GM23338 (cell line): ENCODE measurements at regions not wholly inside any gene's neighbourhood (a gene's known extent, or its start where the extent isn't known, plus 50 kb on each side); places are given as distances from the start of the nearest gene placed in this dataset.

Source experiments
- ATAC-seq: fragments of 200-7000 bp; cut with Tn5 transposase; 3 replicates; pipeline ENCODE4 v1.9.1; 2020
- DNase-seq: peaks from one replicate; pipeline ENCODE4 v3.0.0-alpha.2; 2015; ENCODE audit warnings: low spot score
- H2AFZ ChIP-seq: fragments of 200-600 bp; sonication (generic); 2 replicates; pipeline ENCODE4 v1.8.0; 2016; ENCODE audit warnings: antibody characterized with exemption, mild to moderate bottlenecking, moderate library complexity
- H3F3A ChIP-seq: fragments of 200-600 bp; sonication (generic); replicated peaks from 2 replicates; pipeline ENCODE4 v1.8.0; 2017; ENCODE audit warnings: antibody characterized with exemption, mixed run types, low read depth
- H3K27ac ChIP-seq: fragments of 200-600 bp; sonication (generic); 2 replicates; pipeline ENCODE4 v1.6.1; 2016; ENCODE audit warnings: low read depth
- H3K27me3 ChIP-seq: fragments of 200-600 bp; sonication (generic); 2 replicates; pipeline ENCODE4 v1.8.0; 2016; ENCODE audit warnings: mild to moderate bottlenecking, mixed run types, moderate library complexity; ENCODE audit not compliant: insufficient read depth
- H3K36me3 ChIP-seq: fragments of 200-600 bp; sonication (generic); 2 replicates; pipeline ENCODE4 v1.8.0; 2016; ENCODE audit warnings: mild to moderate bottlenecking; ENCODE audit not compliant: insufficient read depth
- H3K4me1 ChIP-seq: fragments of 200-600 bp; sonication (generic); 2 replicates; pipeline ENCODE4 v1.8.0; 2016; ENCODE audit warnings: mild to moderate bottlenecking, moderate library complexity; ENCODE audit not compliant: insufficient read depth
- H3K4me2 ChIP-seq: fragments of 200-600 bp; sonication (generic); 2 replicates; pipeline ENCODE4 v1.7.1; 2017; ENCODE audit warnings: mixed run types
- H3K4me3 ChIP-seq: fragments of 200-600 bp; sonication (generic); 2 replicates; pipeline ENCODE4 v1.6.1; 2016; ENCODE audit warnings: mixed run types
- H3K79me2 ChIP-seq: fragments of 200-600 bp; sonication (generic); replicated peaks from 2 replicates; pipeline ENCODE4 v1.8.0; 2017; ENCODE audit warnings: mild to moderate bottlenecking; ENCODE audit not compliant: insufficient read depth
- H3K9me2 ChIP-seq: fragments of 200-600 bp; sonication (generic); 2 replicates; pipeline ENCODE4 v1.8.0; 2017; ENCODE audit not compliant: insufficient read depth
- H4K20me1 ChIP-seq: fragments of 200-600 bp; sonication (generic); replicated peaks from 2 replicates; pipeline ENCODE4 v1.8.0; 2017; ENCODE audit warnings: mild to moderate bottlenecking; ENCODE audit not compliant: insufficient read depth
- H3K27ac Mint-ChIP-seq: 2 replicates; pipeline ENCODE4 v1.8.0; 2020; ENCODE audit warnings: inconsistent platforms, mild to moderate bottlenecking, moderate library complexity, mixed read lengths
- H3K27me3 Mint-ChIP-seq: 3 replicates; pipeline ENCODE4 v1.8.0; 2022; ENCODE audit warnings: low read depth, mild to moderate bottlenecking, moderate library complexity, mixed read lengths, inconsistent platforms; ENCODE audit not compliant: insufficient read depth, poor library complexity
- H3K36me3 Mint-ChIP-seq: 3 replicates; pipeline ENCODE4 v1.8.0; 2021; ENCODE audit warnings: low read depth, mild to moderate bottlenecking, inconsistent platforms, moderate library complexity, mixed read lengths
- H3K4me1 Mint-ChIP-seq: 3 replicates; pipeline ENCODE4 v1.8.0; 2020; ENCODE audit warnings: mild to moderate bottlenecking, inconsistent platforms, mixed read lengths
- H3K4me3 Mint-ChIP-seq: 3 replicates; pipeline ENCODE4 v1.8.0; 2021; ENCODE audit warnings: moderate library complexity, mild to moderate bottlenecking, inconsistent platforms, mixed read lengths
- H3K9me3 Mint-ChIP-seq: 3 replicates; pipeline ENCODE4 v1.8.0; 2020; ENCODE audit warnings: moderate library complexity, mild to moderate bottlenecking, inconsistent platforms, mixed read lengths
- CREB1 ChIP-seq: fragments of 250-450 bp; sonication (Bioruptor Pico); IDR thresholded peaks from 2 replicates; pipeline ENCODE4 v1.5.0; 2020; ENCODE audit warnings: low read depth, mild to moderate bottlenecking, moderate library complexity
- ETS1 ChIP-seq: IDR thresholded peaks from 2 replicates; pipeline ENCODE4 v1.6.1; 2016; ENCODE audit warnings: antibody characterized with exemption
- EZH2 ChIP-seq: fragments of 200-600 bp; sonication (generic); IDR thresholded peaks from one replicate; pipeline ENCODE4 v1.8.0; 2017; ENCODE audit warnings: antibody characterized with exemption, mild to moderate bottlenecking, low read depth; ENCODE audit not compliant: unreplicated experiment
- EZH2phosphoT487 ChIP-seq: fragments of 200-600 bp; sonication (generic); IDR thresholded peaks from one replicate; pipeline ENCODE4 v1.8.1; 2018; ENCODE audit warnings: antibody characterized with exemption; ENCODE audit not compliant: unreplicated experiment
- JUNB ChIP-seq: IDR thresholded peaks from one replicate; pipeline ENCODE4 v1.6.1; 2016; ENCODE audit warnings: antibody characterized with exemption; ENCODE audit not compliant: unreplicated experiment
- NANOG ChIP-seq: IDR thresholded peaks from 2 replicates; pipeline ENCODE4 v1.6.1; 2016; ENCODE audit warnings: antibody characterized with exemption, borderline replicate concordance
- POLR2AphosphoS5 ChIP-seq: IDR thresholded peaks from 2 replicates; pipeline ENCODE4 v1.6.1; 2016; ENCODE audit warnings: antibody characterized with exemption, low read depth
- ZNF114 ChIP-seq: fragments of 250-450 bp; sonication (Bioruptor Pico); IDR thresholded peaks from 2 replicates; pipeline ENCODE4 v1.5.0; 2020; ENCODE audit warnings: mild to moderate bottlenecking, moderate library complexity
- ZNF331 ChIP-seq: fragments of 250-450 bp; sonication (Bioruptor Pico); IDR thresholded peaks from 2 replicates; pipeline ENCODE4 v1.5.0; 2020; ENCODE audit warnings: low read depth, mild to moderate bottlenecking, moderate library complexity
- ZNF462 ChIP-seq: fragments of 250-450 bp; sonication (Bioruptor Pico); IDR thresholded peaks from 2 replicates; pipeline ENCODE4 v1.5.0; 2020; ENCODE audit warnings: mild to moderate bottlenecking, moderate library complexity
- TF ChIP-seq, protein P1 (sequence below), 2 experiments: fragments of 200-600 bp in 1 of 2; sonication (generic) in 1 of 2; conservative IDR thresholded peaks; 2 replicates each; pipeline versions ENCODE4 v1.5.1 to v1.6.1; 2016 to 2017; ENCODE audit warnings: antibody characterized with exemption in 2 of 2, low read depth in 2 of 2, mild to moderate bottlenecking in 2 of 2, moderate library complexity in 1 of 2

- DNase-seq, result peak; percentile 45
- Histone ChIP-seq H3K4me1 (no peaks in the 10 kb centered on the region), H3K4me3 (no peak overlapping the region), H3K27me3 (no peaks in the 10 kb centered on the region), H3K36me3 (no peaks in the 10 kb centered on the region), H2AFZ (no peak overlapping the region), H4K20me1 (no peaks in the 10 kb centered on the region), H3F3A (no peaks in the 10 kb centered on the region), H3K9me2 (no peaks in the 10 kb centered on the region), H3K4me2 (no peak overlapping the region), H3K79me2 (no peaks in the 10 kb centered on the region), H3K27ac (no peak overlapping the region)
- H3K4me1 Mint-ChIP-seq, result no peaks in the 10 kb centered on the region
- H3K9me3 Mint-ChIP-seq, result no peaks in the 10 kb centered on the region
- no peaks in the 10 kb centered on the region for H3K27me3 Mint-ChIP-seq
- no peaks in the 10 kb centered on the region for H3K36me3 Mint-ChIP-seq
- no peak overlapping the region for H3K27ac Mint-ChIP-seq
- TF ChIP-seq, protein P1, sequence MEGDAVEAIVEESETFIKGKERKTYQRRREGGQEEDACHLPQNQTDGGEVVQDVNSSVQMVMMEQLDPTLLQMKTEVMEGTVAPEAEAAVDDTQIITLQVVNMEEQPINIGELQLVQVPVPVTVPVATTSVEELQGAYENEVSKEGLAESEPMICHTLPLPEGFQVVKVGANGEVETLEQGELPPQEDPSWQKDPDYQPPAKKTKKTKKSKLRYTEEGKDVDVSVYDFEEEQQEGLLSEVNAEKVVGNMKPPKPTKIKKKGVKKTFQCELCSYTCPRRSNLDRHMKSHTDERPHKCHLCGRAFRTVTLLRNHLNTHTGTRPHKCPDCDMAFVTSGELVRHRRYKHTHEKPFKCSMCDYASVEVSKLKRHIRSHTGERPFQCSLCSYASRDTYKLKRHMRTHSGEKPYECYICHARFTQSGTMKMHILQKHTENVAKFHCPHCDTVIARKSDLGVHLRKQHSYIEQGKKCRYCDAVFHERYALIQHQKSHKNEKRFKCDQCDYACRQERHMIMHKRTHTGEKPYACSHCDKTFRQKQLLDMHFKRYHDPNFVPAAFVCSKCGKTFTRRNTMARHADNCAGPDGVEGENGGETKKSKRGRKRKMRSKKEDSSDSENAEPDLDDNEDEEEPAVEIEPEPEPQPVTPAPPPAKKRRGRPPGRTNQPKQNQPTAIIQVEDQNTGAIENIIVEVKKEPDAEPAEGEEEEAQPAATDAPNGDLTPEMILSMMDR (conservative IDR thresholded peaks at IDR 0.05; ENCODE audit: low read depth in 2 of 2), result peak; percentile 33 to 61
- no peak for TF ChIP-seq NANOG
- H3K4me3 Mint-ChIP-seq, result no peak overlapping the region
- peak; percentile 91 for ATAC-seq
Observed at GRCh38 chr3:166052440-166052839, 215.2 kb upstream of the BCHE start.

DNA sequence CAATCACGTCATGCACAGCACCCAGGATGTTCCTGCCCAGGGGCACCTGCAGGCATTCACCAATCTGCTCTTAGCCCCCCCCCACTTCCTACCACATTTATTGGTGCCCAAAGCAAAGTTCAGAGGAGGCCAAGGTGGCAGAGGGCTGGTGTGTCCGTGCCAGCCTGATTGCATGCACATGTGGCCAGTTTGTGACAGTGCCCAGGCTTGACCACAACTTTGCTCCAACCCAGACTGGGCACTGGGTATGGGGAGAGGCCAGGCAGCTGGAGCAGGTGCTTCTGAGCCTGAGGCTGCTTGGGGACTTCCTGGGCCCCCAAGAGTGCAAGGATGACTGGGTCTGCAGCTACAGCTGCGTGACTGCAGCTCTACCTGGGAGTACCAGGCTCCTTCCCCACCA is 192.3 kb upstream of the BCHE start:
- no peaks in the 10 kb centered on the region for H3K36me3 ChIP-seq
- H3K27me3 ChIP-seq, result no peaks in the 10 kb centered on the region
- no peak for ATAC-seq
- no peak overlapping the region for H3K4me2 ChIP-seq
- Mint-ChIP-seq H3K4me3 (no peak overlapping the region), H3K4me1 (no peaks in the 10 kb centered on the region), H3K36me3 (peaks cover 12% of the 10 kb centered on the region), H3K27ac (no peak overlapping the region), H3K9me3 (peaks cover 34% of the 10 kb centered on the region), H3K27me3 (peaks cover 3% of the 10 kb centered on the region)
- H3K4me3 ChIP-seq, result no peak overlapping the region
- no peak overlapping the region for H3K27ac ChIP-seq
- H3K9me2 ChIP-seq, result no peaks in the 10 kb centered on the region; the same call in 1 of the 2 replicates
- no peak for DNase-seq
- H2AFZ ChIP-seq, result no peak overlapping the region
- no peaks in the 10 kb centered on the region for H3F3A ChIP-seq
- H3K79me2 ChIP-seq, result no peaks in the 10 kb centered on the region
- no peaks in the 10 kb centered on the region for H3K4me1 ChIP-seq
- H4K20me1 ChIP-seq, result no peaks in the 10 kb centered on the region
- TF ChIP-seq ZNF462 (CRISPR knock-in tag) (no peak), JUNB (no peak), CREB1 (CRISPR knock-in tag) (no peak), ZNF114 (CRISPR knock-in tag) (no peak), ETS1 (no peak), EZH2 (no peak), ZNF331 (CRISPR knock-in tag) (no peak), EZH2phosphoT487 (no peak), POLR2AphosphoS5 (no peak)
- TF ChIP-seq, protein P1 (conservative IDR thresholded peaks at IDR 0.05; ENCODE audit: low read depth in 2 of 2), result no peak
